ENCODE measurements at regions not wholly inside any gene's neighbourhood (a gene's known extent, or its start where the extent isn't known, plus 50 kb on each side); places are given as distances from the start of the nearest gene placed in this dataset.

DNA sequence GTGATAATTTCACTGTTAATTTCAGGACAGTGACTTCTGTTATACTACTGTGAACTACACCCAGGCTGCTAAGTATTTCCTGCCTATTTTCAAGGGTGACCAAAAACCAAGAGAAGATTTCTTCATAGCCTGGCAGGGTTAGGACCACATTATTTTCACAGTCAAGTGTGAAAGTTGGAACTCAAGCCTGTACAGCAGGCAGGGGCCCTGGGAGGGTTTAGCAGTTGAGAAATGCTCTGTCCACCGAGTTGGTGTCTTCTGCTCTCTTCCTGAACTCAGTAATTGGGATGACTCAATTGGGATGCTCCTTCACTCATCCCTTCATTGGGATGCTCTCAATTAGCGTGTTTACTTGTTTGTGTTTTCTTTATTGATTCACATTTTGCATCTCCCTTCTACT is 347.3 kb upstream of the CDH11 start:
- H4K91ac ChIP-seq (replicated peaks; ENCODE audit: insufficient read length, low read length): no peak overlapping the region
- no peak for FAIRE-seq
- no peak overlapping the region for H2BK15ac ChIP-seq (ENCODE audit: low read length)
- no peak overlapping the region for H3K4ac ChIP-seq (replicated peaks; ENCODE audit: insufficient read length, low read depth, low read length)
- H2AFZ ChIP-seq (ENCODE audit: low read length): no peak overlapping the region
- no peak overlapping the region for H4K8ac ChIP-seq (ENCODE audit: extremely low read depth, insufficient read depth, low read length)
- no peak overlapping the region for H4K5ac ChIP-seq (ENCODE audit: insufficient read length, low read depth, low read length)
- H2BK12ac ChIP-seq (ENCODE audit: low read depth, low read length): no peak overlapping the region
- H3K79me1 ChIP-seq (ENCODE audit: low read depth, low read length): no peaks in the 10 kb centered on the region
- H2BK20ac ChIP-seq (ENCODE audit: low read length): no peak overlapping the region
- DNase-seq (ENCODE audit: low read depth in 1 of 2, low spot score in 2 of 2): no peak
- no peak overlapping the region for H3K4me3 ChIP-seq (ENCODE audit: extremely low read depth in 1 of 4, insufficient read depth in 2 of 4, low read depth in 3 of 4, low read length in 4 of 4)
- H3K9ac ChIP-seq (replicated peaks in 1 of 4; ENCODE audit: extremely low read depth in 1 of 4, low read depth in 3 of 4, low read length in 3 of 4): no peak overlapping the region
- 94% methylated on average over 2 of the region's 2 CpGs; no CpG with 5 or more reads in 1 of the 2 experiments for WGBS, 2 experiments (ENCODE audit: extremely low coverage in 1 of 2, insufficient coverage in 1 of 2, insufficient read length in 1 of 2, insufficient replicate concordance in 2 of 2, low coverage in 1 of 2, low lambda C conversion rate in 2 of 2, missing lambda C conversion rate in 1 of 2)
- H2BK120ac ChIP-seq (replicated peaks; ENCODE audit: low read depth, low read length): no peak overlapping the region
- H3K27me3 ChIP-seq (replicated peaks in 1 of 4; ENCODE audit: control insufficient read depth in 3 of 4, extremely low read depth in 1 of 4, insufficient read depth in 3 of 4, low read length in 3 of 4): peaks cover 0 to under 1% (median 0%) of the 10 kb centered on the region in 4 experiments; a peak in 1 of 7 replicates
- H3K56ac ChIP-seq (replicated peaks; ENCODE audit: insufficient read length, low read depth, low read length): no peak overlapping the region
- H3K36me3 ChIP-seq (ENCODE audit: control insufficient read depth in 2 of 4, insufficient read depth in 4 of 4, low read length in 3 of 4): no peaks in the 10 kb centered on the region
- ChIA-PET CTCF (ENCODE audit: partially characterized antibody) (no interaction called here), POLR2A (ENCODE audit: partially characterized antibody) (no interaction called here)
- no peak overlapping the region for H3K18ac ChIP-seq (ENCODE audit: extremely low read depth, low read length)
- no peak overlapping the region for H3K14ac ChIP-seq (ENCODE audit: insufficient read length)
- H3K27ac ChIP-seq (ENCODE audit: low read depth, low read length): no peak overlapping the region
- H3K4me1 ChIP-seq (replicated peaks in 1 of 4; ENCODE audit: control insufficient read depth in 3 of 4, insufficient read depth in 4 of 4, low read length in 3 of 4): no peaks in the 10 kb centered on the region; a peak in 1 of 7 replicates
- H3K9me3 ChIP-seq (ENCODE audit: insufficient read depth in 2 of 2, low read depth in 1 of 2, low read length in 1 of 2): no peaks in the 10 kb centered on the region
- no peaks in the 10 kb centered on the region for H3K23me2 ChIP-seq (ENCODE audit: low read depth, low read length)
- no peak overlapping the region for H2BK5ac ChIP-seq (ENCODE audit: low read depth, low read length)
- no peaks in the 10 kb centered on the region for H4K20me1 ChIP-seq (replicated peaks in 1 of 2; ENCODE audit: control insufficient read depth in 1 of 2, insufficient read depth in 2 of 2, low read length in 2 of 2)
- H3K4me2 ChIP-seq (ENCODE audit: insufficient read depth in 1 of 2, low read depth in 2 of 2, low read length in 2 of 2): no peak overlapping the region
- no peak overlapping the region for H2AK5ac ChIP-seq (ENCODE audit: low read depth, low read length)
- no peak overlapping the region for H3K23ac ChIP-seq (ENCODE audit: insufficient read length)
- no peaks in the 10 kb centered on the region for H3K79me2 ChIP-seq (ENCODE audit: control insufficient read depth in 1 of 2, insufficient read depth in 2 of 2, low read length in 2 of 2)
- TF ChIP-seq KDM5A (IDR thresholded peaks at IDR 0.05; ENCODE audit: low read length) (no peak), ASH2L (IDR thresholded peaks at IDR 0.05; ENCODE audit: low read length) (no peak), TEAD4 (IDR thresholded peaks at IDR 0.05; ENCODE audit: low read depth, low read length) (no peak), ATF3 (IDR thresholded peaks at IDR 0.05; ENCODE audit: insufficient read depth, low read depth, low read length) (no peak), CBX5 (IDR thresholded peaks at IDR 0.05; ENCODE audit: low read depth, low read length) (no peak), RAD21 (IDR thresholded peaks at IDR 0.05 in 1 of 2, conservative IDR thresholded peaks at IDR 0.05 in 1 of 2; ENCODE audit: low read depth in 2 of 2, low read length in 2 of 2) (no peak), EP300 (IDR thresholded peaks at IDR 0.05; ENCODE audit: borderline replicate concordance in 1 of 2, low read depth in 2 of 2, low read length in 2 of 2) (no peak), EZH2 (IDR thresholded peaks at IDR 0.05; ENCODE audit: low read depth, low read length, severe bottlenecking) (no peak), POLR2AphosphoS5 (IDR thresholded peaks at IDR 0.05; ENCODE audit: low read depth, low read length) (no peak), POU5F1 (IDR thresholded peaks at IDR 0.05; ENCODE audit: low read depth, low read length) (no peak), BRCA1 (IDR thresholded peaks at IDR 0.05; ENCODE audit: low read depth, low read length) (no peak), SAP30 (IDR thresholded peaks at IDR 0.05; ENCODE audit: insufficient read depth, insufficient replicate concordance, low read length) (no peak), SIN3A (conservative IDR thresholded peaks at IDR 0.05 in 1 of 2, IDR thresholded peaks at IDR 0.05 in 1 of 2; ENCODE audit: low read depth in 1 of 2, low read length in 2 of 2) (no peak), CTBP2 (IDR thresholded peaks at IDR 0.05; ENCODE audit: borderline replicate concordance, insufficient read depth, insufficient read length, low read length) (no peak)

Data from H1 (cell line).